ENCODE measurements at regions not wholly inside any gene's neighbourhood (a gene's known extent, or its start where the extent isn't known, plus 50 kb on each side); places are given as distances from the start of the nearest gene placed in this dataset.

DNA sequence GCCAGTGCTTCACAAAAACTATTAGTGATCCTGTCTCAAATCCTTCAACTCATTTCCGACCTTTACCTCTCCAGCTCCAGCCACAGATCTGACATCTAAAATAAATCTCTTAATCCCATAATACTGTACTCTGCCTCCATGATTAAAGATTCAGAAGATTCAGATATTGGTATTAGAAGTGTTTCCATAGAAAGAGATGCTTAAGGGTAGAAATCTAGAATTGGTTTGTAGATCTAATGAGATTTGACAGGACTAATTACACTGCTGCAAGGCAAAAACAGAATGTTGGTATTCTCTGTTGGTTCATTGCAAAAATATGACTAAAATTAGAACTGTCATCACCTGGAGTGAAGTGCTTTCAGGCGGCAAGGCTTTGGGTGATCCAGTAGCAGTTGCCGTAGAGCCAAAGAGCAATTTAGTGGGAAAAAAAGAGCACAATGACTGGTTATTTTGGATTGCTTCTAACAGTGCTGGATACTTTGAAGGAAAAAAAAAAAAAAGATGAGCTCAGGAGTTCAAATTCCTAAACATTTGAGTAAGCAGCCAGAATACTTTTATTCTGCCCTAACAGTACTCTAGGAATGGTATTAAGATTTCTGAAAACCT is 940.1 kb upstream of the SORCS1 start:
- peaks cover 14% of the 10 kb centered on the region for H3K4me1 ChIP-seq (ENCODE audit: low read depth)
- H3K27me3 ChIP-seq = no peaks in the 10 kb centered on the region
- peak in 1 of 2 donors; percentile 52 for DNase-seq (ENCODE audit: low read depth in 1 of 2, low spot score in 1 of 2)
- H3K36me3 ChIP-seq = no peaks in the 10 kb centered on the region
- H3K9me3 ChIP-seq (ENCODE audit: low read depth) = no peaks in the 10 kb centered on the region
- TF ChIP-seq, protein P1, sequence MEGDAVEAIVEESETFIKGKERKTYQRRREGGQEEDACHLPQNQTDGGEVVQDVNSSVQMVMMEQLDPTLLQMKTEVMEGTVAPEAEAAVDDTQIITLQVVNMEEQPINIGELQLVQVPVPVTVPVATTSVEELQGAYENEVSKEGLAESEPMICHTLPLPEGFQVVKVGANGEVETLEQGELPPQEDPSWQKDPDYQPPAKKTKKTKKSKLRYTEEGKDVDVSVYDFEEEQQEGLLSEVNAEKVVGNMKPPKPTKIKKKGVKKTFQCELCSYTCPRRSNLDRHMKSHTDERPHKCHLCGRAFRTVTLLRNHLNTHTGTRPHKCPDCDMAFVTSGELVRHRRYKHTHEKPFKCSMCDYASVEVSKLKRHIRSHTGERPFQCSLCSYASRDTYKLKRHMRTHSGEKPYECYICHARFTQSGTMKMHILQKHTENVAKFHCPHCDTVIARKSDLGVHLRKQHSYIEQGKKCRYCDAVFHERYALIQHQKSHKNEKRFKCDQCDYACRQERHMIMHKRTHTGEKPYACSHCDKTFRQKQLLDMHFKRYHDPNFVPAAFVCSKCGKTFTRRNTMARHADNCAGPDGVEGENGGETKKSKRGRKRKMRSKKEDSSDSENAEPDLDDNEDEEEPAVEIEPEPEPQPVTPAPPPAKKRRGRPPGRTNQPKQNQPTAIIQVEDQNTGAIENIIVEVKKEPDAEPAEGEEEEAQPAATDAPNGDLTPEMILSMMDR (IDR thresholded peaks at IDR 0.05; ENCODE audit: low read depth, low read length) = no peak
- no peak overlapping the region for H3K4me3 ChIP-seq
- peak overlapping the region; percentile 7 for H3K27ac ChIP-seq

DNA sequence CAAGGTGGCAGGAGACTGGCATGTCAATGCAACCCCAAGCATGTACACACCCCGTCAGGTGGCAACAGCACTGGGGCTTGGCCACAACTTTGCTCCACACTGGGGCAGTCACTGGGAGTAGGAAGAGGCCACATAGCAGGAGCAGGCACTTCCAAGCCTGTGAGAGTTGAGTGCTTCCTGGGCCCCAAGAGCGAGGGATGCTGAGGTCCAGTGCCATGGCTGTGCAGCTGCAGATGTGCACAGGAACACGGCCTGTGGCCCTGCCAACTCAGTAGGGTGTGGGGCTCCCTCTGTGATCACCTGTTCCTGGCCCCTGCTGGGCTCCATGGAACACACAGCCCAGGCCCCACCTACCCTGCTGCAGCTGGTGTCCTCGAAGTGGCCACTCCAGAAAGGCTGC is 932.8 kb upstream of the SORCS1 start:
- TF ChIP-seq, protein P1 (IDR thresholded peaks at IDR 0.05; ENCODE audit: low read depth, low read length) = no peak
- H3K9me3 ChIP-seq (ENCODE audit: low read depth) = no peaks in the 10 kb centered on the region
- H3K27me3 ChIP-seq = no peaks in the 10 kb centered on the region

DNA sequence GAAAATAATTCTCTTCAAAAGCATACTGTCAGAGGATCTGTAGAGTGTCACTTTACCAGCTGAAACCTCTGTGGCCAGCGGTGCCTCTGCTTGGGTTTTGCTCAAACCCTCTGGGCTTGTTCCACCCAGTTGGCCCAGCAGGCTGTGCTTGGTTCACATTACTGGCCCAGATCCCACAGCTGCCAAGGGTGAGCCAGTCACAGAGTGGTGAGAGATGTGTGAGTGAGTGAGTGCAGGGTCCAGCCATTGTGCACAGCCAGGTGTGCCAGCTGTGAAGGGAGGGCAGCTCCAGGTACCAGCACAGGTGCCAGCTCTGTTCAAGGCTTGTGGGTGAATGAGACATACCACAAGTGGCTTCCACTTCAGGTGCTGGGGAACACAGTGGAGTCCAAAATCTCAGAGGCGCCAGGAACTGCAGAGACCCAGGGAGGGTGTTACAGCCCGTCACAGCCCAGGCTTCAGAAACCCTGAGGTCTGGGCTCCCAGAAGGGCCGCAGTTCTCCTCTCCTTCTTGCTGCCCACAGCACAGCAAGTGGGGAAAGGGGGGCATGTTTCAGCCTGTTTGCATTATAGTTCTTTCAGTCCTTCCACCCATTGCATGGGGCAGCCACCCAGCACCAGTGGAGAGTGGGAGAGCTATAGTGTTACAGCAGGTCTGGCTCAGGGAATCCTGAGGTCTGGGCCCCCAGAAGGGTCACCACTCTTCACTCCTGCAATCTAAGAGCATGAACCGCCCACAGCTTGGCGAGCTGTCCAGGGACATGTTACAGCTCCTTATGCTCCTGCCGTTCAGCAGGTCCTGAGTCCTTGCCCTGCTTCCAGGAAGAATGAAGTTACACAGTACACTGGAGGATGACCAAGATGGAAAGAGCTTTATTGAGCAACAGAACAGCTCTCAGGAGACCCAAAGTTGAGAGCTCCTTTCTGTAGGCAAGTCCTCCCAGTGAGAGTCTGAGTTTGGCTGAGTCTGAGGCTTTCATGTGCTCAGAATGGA is 931.7 kb upstream of the SORCS1 start:
- TF ChIP-seq, protein P1 (IDR thresholded peaks at IDR 0.05; ENCODE audit: low read depth, low read length) = no peak
- H3K9me3 ChIP-seq (ENCODE audit: low read depth) = no peaks in the 10 kb centered on the region
- DNase-seq (ENCODE audit: low read depth in 1 of 2, low spot score in 1 of 2) = peak in 1 of 2 donors; percentile 27
- no peaks in the 10 kb centered on the region for H3K36me3 ChIP-seq
- H3K4me3 ChIP-seq = no peak overlapping the region
- no peaks in the 10 kb centered on the region for H3K27me3 ChIP-seq
- peaks cover 3% of the 10 kb centered on the region for H3K4me1 ChIP-seq (ENCODE audit: low read depth)
- no peak overlapping the region for H3K27ac ChIP-seq

More for the DNA sequence above, 932.8 kb upstream of the SORCS1 start:
- no peak overlapping the region for H3K27ac ChIP-seq
- no peak overlapping the region for H3K4me3 ChIP-seq
- DNase-seq (ENCODE audit: low read depth in 1 of 2, low spot score in 1 of 2) = no peak
- H3K4me1 ChIP-seq (ENCODE audit: low read depth) = peaks cover 3% of the 10 kb centered on the region
- no peaks in the 10 kb centered on the region for H3K36me3 ChIP-seq

DNA sequence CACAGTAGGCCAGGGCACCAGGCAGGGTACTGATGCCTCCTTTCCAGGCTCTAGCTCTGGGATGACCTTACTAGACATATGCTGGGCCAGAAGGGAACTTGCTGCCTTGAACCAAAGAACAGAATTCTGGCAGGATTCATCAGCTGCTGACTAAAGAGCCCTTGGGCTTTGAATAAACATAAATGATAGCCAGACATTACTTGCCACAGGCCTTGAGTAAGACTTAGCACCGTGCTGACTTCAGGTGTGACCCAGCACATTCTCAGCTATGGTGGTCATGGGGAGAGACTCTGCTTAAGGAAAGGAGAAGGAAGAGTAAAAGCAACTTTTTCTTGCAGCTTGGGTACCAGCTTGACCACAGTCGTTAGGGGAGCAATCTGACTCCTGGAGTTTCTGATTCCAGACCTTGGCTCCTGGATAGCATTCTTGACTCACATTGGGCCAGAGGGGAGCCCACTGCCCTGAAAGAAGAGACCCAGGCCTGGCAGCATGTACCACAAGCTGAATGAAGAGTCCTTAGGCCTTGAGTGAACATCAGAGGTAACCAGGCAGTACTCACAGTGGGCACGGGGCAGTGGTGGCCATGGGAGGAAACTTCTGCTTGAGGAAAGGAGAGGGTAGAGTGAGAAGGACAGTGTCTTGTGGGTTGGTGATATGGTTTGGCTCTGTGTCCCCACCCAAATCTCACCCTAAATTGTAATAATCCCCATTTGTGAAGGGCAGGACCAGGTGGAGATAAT is 926.1 kb upstream of the SORCS1 start:
- H3K27ac ChIP-seq = no peak overlapping the region
- H3K36me3 ChIP-seq = no peaks in the 10 kb centered on the region
- no peak overlapping the region for H3K4me3 ChIP-seq
- no peaks in the 10 kb centered on the region for H3K27me3 ChIP-seq
- TF ChIP-seq, protein P1 (IDR thresholded peaks at IDR 0.05; ENCODE audit: low read depth, low read length) = no peak
- H3K9me3 ChIP-seq (ENCODE audit: low read depth) = no peaks in the 10 kb centered on the region
- DNase-seq (ENCODE audit: low read depth in 1 of 2, low spot score in 1 of 2) = no peak
- peaks cover 3% of the 10 kb centered on the region for H3K4me1 ChIP-seq (ENCODE audit: low read depth)

DNA sequence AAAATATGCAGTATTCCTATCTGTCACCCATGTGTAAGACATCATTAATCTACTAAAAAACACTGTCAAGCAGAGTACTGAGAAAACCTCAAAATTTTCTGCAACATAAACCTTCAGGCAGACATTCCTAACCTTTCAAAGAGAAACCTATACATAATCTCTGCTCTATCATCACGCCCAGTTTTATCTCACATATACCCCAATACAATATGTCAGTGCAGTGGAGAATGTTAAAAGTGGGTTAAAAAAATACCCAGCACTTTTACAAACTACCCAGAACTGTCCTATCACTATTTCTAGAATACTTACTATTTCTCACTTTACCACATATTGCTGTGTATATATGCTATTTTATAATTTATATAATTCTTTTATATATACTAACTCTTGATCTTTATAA is 922.0 kb upstream of the SORCS1 start:
- Histone ChIP-seq H3K27ac (no peak overlapping the region), H3K36me3 (no peaks in the 10 kb centered on the region), H3K4me3 (no peak overlapping the region), H3K27me3 (no peaks in the 10 kb centered on the region), H3K9me3 (ENCODE audit: low read depth) (no peaks in the 10 kb centered on the region), H3K4me1 (ENCODE audit: low read depth) (no peaks in the 10 kb centered on the region)
- DNase-seq (ENCODE audit: low read depth in 1 of 2, low spot score in 1 of 2) = no peak
- TF ChIP-seq, protein P1 (IDR thresholded peaks at IDR 0.05; ENCODE audit: low read depth, low read length) = no peak
